ENCODE measurements at regions not wholly inside any gene's neighbourhood (a gene's known extent, or its start where the extent isn't known, plus 50 kb on each side); places are given as distances from the start of the nearest gene placed in this dataset.

- no peak for DNase-seq
Measured at GRCh38 chr20:22403022-22403631, 181.2 kb downstream of the FOXA2 start.

- no peak for DNase-seq
Measured at GRCh38 chr20:22402550-22402949, 181.8 kb downstream of the FOXA2 start.

GRCh38 chr20:22400440-22400839, 183.9 kb downstream of the FOXA2 start:
- DNase-seq: no peak

GRCh38 chr20:22394583-22394982, 189.8 kb downstream of the FOXA2 start:
- no peak for DNase-seq

- DNase-seq: no peak
Measured at GRCh38 chr20:22390543-22390903, 193.8 kb downstream of the FOXA2 start.

GRCh38 chr20:22389836-22390542, 194.4 kb downstream of the FOXA2 start:
- DNase-seq: no peak

GRCh38 chr20:22387452-22387851, 196.9 kb downstream of the FOXA2 start:
- DNase-seq: no peak

GRCh38 chr20:22386306-22386623, 198.1 kb downstream of the FOXA2 start:
- no peak for DNase-seq

GRCh38 chr20:22385602-22386305, 198.6 kb downstream of the FOXA2 start:
- DNase-seq: no peak

- DNase-seq: no peak
Measured at GRCh38 chr20:22384978-22385377, 199.4 kb downstream of the FOXA2 start.

GRCh38 chr20:22383156-22383555, 201.2 kb downstream of the FOXA2 start:
- no peak for DNase-seq

GRCh38 chr20:22382742-22383141, 201.6 kb downstream of the FOXA2 start:
- no peak for DNase-seq

GRCh38 chr20:22381812-22382416, 202.5 kb downstream of the FOXA2 start:
- no peak for DNase-seq

GRCh38 chr20:22379472-22379871, 204.9 kb downstream of the FOXA2 start:
- DNase-seq: no peak

GRCh38 chr20:22374678-22375590, 209.4 kb downstream of the FOXA2 start:
- no peak for DNase-seq

- DNase-seq: no peak
Measured at GRCh38 chr20:22374066-22374465, 210.3 kb downstream of the FOXA2 start.

GRCh38 chr20:22373164-22373895, 211.0 kb downstream of the FOXA2 start:
- DNase-seq: no peak

- DNase-seq: peak; percentile 59
Measured at GRCh38 chr20:22371843-22372242, 212.5 kb downstream of the FOXA2 start.

- DNase-seq: no peak
Measured at GRCh38 chr20:22370137-22370536, 214.2 kb downstream of the FOXA2 start.

- no peak for DNase-seq
Measured at GRCh38 chr20:22369100-22369499, 215.3 kb downstream of the FOXA2 start.

GRCh38 chr20:22368235-22368634, 216.1 kb downstream of the FOXA2 start:
- no peak for DNase-seq

GRCh38 chr20:22366631-22367030, 217.7 kb downstream of the FOXA2 start:
- DNase-seq: no peak
